Natural killer cell treated with Interleukin-12 subunit alpha and Interleukin-12 subunit beta and Interleukin-15 and Interleukin-18, amount 100 ng/mL, for 72 hours (primary cell): ENCODE measurements at regions not wholly inside any gene's neighbourhood (a gene's known extent, or its start where the extent isn't known, plus 50 kb on each side); places are given as distances from the start of the nearest gene placed in this dataset.
"Not testable (repeated sequence)": the region's sequence is repeated elsewhere in the genome, so short reads cannot be mapped to it uniquely, and the experiment has no call there.

Experiments used
- ATAC-seq, 2 donors: fragments of 150-1000 bp; cut with Tn5 transposase in 1 of 2; sonication (Bioruptor Pico), chemical (Tn5 transposase) in 1 of 2; 2 replicates each; pipeline ENCODE4 v1.10.0; 2021
- DNase-seq: peaks from one replicate; pipeline ENCODE4 v3.0.0; 2022; ENCODE audit warnings: low spot score
- H3K27ac Mint-ChIP-seq, 2 donors: 1 replicate in 1 of 2; 2 replicates in 1 of 2; pipeline ENCODE4 v1.8.0; 2022; ENCODE audit warnings: mixed read lengths in 2 of 2, mild to moderate bottlenecking in 1 of 2, moderate library complexity in 1 of 2
- H3K27me3 Mint-ChIP-seq, 2 donors: 1 replicate in 1 of 2; 2 replicates in 1 of 2; pipeline ENCODE4 v1.8.0; 2022; ENCODE audit warnings: mixed read lengths in 2 of 2
- H3K36me3 Mint-ChIP-seq: one replicate; pipeline ENCODE4 v1.8.0; 2022; ENCODE audit warnings: mixed read lengths
- H3K4me1 Mint-ChIP-seq, 2 donors: 1 replicate in 1 of 2; 2 replicates in 1 of 2; pipeline ENCODE4 v1.8.0; 2022; ENCODE audit warnings: low read depth in 2 of 2, mixed read lengths in 2 of 2, mild to moderate bottlenecking in 1 of 2
- H3K4me3 Mint-ChIP-seq: one replicate; pipeline ENCODE4 v1.8.0; 2022; ENCODE audit warnings: mixed read lengths
- H3K9me3 Mint-ChIP-seq: 2 replicates; pipeline ENCODE4 v1.8.0; 2022; ENCODE audit warnings: mixed read lengths

- peaks cover 3% of the 10 kb centered on the region for H3K9me3 Mint-ChIP-seq
Observed at GRCh38 chr6:9315966-9316650, 880.8 kb upstream of the SLC35B3 start.

DNA sequence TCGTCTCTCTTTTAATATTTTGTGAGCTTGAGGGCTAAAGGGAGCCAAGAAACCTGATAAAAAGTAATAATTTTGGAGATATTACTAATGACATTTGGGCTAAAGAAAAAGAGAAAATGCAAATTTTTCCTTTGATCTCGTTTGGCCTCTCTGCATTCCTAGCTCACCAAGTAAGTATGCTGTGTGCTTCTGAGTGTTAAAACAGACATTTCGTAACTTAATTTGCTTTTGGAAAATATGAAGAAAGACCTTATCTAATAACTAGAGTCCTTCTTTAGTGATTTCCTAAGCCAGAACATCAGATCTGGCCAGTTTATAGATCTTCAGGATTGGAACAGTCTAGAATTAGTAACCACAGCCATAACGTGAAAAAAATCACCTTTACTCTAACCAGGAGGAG lies 872.9 kb upstream of the SLC35B3 start:
- Mint-ChIP-seq H3K27ac (no peak overlapping the region), H3K9me3 (peaks cover 7% of the 10 kb centered on the region), H3K4me3 (no peak overlapping the region), H3K27me3 (no peaks in the 10 kb centered on the region), H3K36me3 (peaks cover 4% of the 10 kb centered on the region), H3K4me1 (no peaks in the 10 kb centered on the region)
- ATAC-seq (no peak), DNase-seq (no peak)

More at GRCh38 chr6:9315966-9316650, 880.8 kb upstream of the SLC35B3 start:
- Mint-ChIP-seq H3K4me1 (no peaks in the 10 kb centered on the region), H3K27ac (no peak overlapping the region), H3K27me3 (no peaks in the 10 kb centered on the region), H3K4me3 (no peak overlapping the region), H3K36me3 (no peaks in the 10 kb centered on the region)
- DNase-seq (no peak), ATAC-seq (no peak)

DNA sequence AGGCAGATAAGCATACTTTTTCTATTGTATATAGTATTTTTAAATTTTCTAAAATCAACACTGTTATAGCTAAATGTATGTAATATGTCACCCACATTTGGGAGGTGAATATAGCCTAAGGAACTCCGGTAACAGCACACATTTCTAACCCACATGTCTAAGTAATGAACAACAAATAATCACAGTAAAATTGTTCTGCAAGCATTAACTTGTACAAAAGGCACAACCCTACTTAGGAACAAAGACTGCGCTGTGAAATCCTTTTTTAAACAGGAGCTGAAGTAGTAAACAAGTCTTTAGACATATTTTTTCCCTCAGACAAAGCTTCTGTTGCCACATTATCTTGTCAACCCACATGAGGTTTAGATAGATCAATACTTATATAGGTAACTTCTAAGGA lies 872.4 kb upstream of the SLC35B3 start:
- no peaks in the 10 kb centered on the region for H3K4me1 Mint-ChIP-seq
- H3K27ac Mint-ChIP-seq: no peak overlapping the region
- no peak overlapping the region for H3K4me3 Mint-ChIP-seq
- H3K36me3 Mint-ChIP-seq: peaks cover 4% of the 10 kb centered on the region
- peaks cover 7% of the 10 kb centered on the region for H3K9me3 Mint-ChIP-seq
- ATAC-seq: no peak
- DNase-seq: no peak
- no peaks in the 10 kb centered on the region for H3K27me3 Mint-ChIP-seq

DNA sequence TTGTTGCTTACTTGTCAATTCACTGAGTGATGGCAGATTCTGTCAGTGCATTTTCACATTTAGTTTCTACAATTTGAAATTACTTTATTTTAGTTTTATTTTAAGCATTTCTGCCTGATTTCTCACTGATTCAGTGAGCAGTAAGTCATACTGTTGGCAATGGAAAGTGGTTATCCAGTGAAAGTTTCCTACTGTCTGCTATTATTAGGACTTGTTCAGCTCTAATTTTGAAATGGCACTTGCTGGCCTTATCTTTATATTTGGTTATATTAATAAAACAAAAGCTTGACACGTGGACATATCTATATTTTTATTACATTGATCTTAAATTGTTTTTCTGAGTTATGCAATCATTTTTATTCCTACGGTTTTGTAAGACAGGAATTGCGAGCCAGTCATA lies 871.8 kb upstream of the SLC35B3 start:
- Mint-ChIP-seq H3K36me3 (peaks cover 4% of the 10 kb centered on the region), H3K9me3 (peaks cover 7% of the 10 kb centered on the region), H3K27me3 (no peaks in the 10 kb centered on the region), H3K4me3 (no peak overlapping the region), H3K4me1 (no peaks in the 10 kb centered on the region), H3K27ac (no peak overlapping the region)
- ATAC-seq (no peak), DNase-seq (no peak)

DNA sequence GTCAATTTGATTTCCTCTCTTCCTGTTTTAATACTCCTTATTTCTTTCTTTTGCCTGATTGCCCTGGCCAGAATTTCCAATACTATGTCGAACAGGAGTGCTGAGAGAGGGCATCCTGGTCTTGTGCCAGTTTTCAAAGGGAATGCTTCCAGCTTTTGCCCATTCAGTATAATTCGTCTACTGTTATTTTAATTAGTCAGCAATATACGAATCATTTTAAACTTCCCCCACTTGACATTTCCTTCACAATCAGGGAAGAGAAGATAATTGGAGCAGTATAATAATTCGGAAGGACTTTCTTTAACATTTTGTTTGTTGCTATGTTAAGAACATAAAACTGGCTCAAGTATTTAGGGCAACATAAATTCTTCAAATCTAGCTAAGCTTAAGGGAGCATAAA lies 860.3 kb upstream of the SLC35B3 start:
- no peak for DNase-seq
- H3K4me3 Mint-ChIP-seq: no peak overlapping the region
- H3K36me3 Mint-ChIP-seq: peaks cover 5% of the 10 kb centered on the region
- ATAC-seq: no peak
- no peak overlapping the region for H3K27ac Mint-ChIP-seq
- no peaks in the 10 kb centered on the region for H3K27me3 Mint-ChIP-seq
- H3K4me1 Mint-ChIP-seq: no peaks in the 10 kb centered on the region
- peaks cover 26% of the 10 kb centered on the region for H3K9me3 Mint-ChIP-seq

GRCh38 chr6:9292975-9293374 lies 857.6 kb upstream of the SLC35B3 start:
- DNase-seq (no peak), ATAC-seq (no peak)
- Mint-ChIP-seq H3K4me1 (no peaks in the 10 kb centered on the region), H3K36me3 (peaks cover 5% of the 10 kb centered on the region), H3K27me3 (no peaks in the 10 kb centered on the region), H3K4me3 (no peak overlapping the region), H3K27ac (no peak overlapping the region), H3K9me3 (peaks cover 28% of the 10 kb centered on the region)

- not testable (repeated sequence) for H3K27me3 Mint-ChIP-seq, H3K27ac Mint-ChIP-seq, H3K4me3 Mint-ChIP-seq, H3K36me3 Mint-ChIP-seq, H3K4me1 Mint-ChIP-seq, DNase-seq, ATAC-seq
- H3K9me3 Mint-ChIP-seq: peaks cover 18% of the 10 kb centered on the region
Observed at GRCh38 chr6:9290342-9290741, 855.0 kb upstream of the SLC35B3 start.

DNA sequence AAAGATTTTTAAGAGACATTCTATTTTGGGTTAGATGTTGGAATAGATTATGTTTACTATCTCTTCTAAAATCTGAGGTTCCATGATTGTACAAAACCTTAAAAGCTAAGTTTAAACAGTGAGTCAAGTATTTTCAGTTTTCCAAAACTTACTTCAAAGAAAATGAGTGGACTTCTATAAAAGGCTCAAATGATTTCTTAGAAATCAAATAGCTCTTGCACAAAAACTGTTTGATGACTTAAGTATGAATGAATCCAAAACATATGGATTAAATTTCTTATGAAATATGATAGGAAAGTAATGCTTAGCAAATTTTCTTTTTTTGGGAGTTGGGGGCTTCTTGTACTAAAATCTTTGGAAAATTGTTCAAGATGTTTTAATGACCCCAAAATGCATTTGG lies 837.3 kb upstream of the SLC35B3 start:
- Mint-ChIP-seq H3K4me3 (no peak overlapping the region), H3K4me1 (no peaks in the 10 kb centered on the region), H3K27me3 (no peaks in the 10 kb centered on the region), H3K36me3 (peaks cover under 1% of the 10 kb centered on the region), H3K27ac (no peak overlapping the region), H3K9me3 (peaks cover 9% of the 10 kb centered on the region)
- no peak for ATAC-seq
- DNase-seq: no peak

DNA sequence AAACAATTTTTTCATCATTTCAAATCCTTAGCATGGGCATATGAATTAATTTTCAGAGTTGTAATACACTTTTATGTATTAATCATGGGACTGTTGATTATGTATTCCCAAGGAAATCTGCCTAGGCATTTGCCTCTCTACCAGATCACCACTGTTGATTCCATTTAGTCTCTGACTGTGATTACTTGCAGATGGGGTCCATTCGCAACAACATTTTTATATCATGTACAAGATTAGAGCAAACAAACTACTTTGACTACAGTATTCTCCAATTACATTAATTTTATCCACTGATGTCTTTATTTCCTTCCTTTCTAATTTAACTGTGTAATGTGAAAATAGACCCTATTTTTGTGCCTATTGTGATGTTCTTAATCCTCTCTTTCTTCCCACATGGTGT lies 831.4 kb upstream of the SLC35B3 start:
- ATAC-seq: no peak
- no peak for DNase-seq
- Mint-ChIP-seq H3K9me3 (peaks cover 2% of the 10 kb centered on the region), H3K36me3 (peaks cover 3% of the 10 kb centered on the region), H3K4me1 (no peaks in the 10 kb centered on the region), H3K27me3 (no peaks in the 10 kb centered on the region), H3K4me3 (no peak overlapping the region), H3K27ac (no peak overlapping the region)

GRCh38 chr6:9257215-9257614 lies 821.9 kb upstream of the SLC35B3 start:
- ATAC-seq (no peak), DNase-seq (no peak)
- Mint-ChIP-seq H3K27ac (no peak overlapping the region), H3K27me3 (no peaks in the 10 kb centered on the region), H3K36me3 (peaks cover 5% of the 10 kb centered on the region), H3K4me3 (no peak overlapping the region), H3K4me1 (no peaks in the 10 kb centered on the region), H3K9me3 (peaks cover 4% of the 10 kb centered on the region)

DNA sequence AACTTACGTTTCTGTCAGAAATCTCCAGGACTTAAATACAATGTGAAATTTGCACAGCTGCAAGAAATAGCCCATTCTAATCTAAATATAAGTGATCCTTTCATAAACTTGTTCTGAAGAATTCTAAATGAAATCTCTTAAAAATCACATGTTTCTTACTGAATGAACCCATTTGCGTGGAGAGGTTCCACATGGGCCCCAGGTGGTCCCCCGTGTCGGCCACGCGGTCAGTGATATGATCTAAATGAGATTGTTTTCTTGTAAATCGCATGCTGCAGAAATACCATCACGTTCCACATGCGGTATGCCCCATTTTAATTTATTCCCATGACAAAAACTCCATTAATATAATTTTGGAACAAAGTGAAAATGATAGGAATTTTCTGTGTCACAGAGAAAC lies 818.9 kb upstream of the SLC35B3 start:
- DNase-seq (no peak), ATAC-seq (no peak)
- Mint-ChIP-seq H3K36me3 (no peaks in the 10 kb centered on the region), H3K27me3 (no peaks in the 10 kb centered on the region), H3K27ac (no peak overlapping the region), H3K9me3 (peaks cover 4% of the 10 kb centered on the region), H3K4me3 (no peak overlapping the region), H3K4me1 (no peaks in the 10 kb centered on the region)

GRCh38 chr6:9252799-9253198 lies 817.5 kb upstream of the SLC35B3 start:
- Mint-ChIP-seq H3K36me3 (no peaks in the 10 kb centered on the region), H3K4me3 (no peak overlapping the region), H3K27me3 (no peaks in the 10 kb centered on the region), H3K4me1 (no peaks in the 10 kb centered on the region), H3K27ac (no peak overlapping the region), H3K9me3 (peaks cover 4% of the 10 kb centered on the region)
- no peak for DNase-seq
- ATAC-seq: no peak

- Mint-ChIP-seq H3K36me3 (no peaks in the 10 kb centered on the region), H3K27me3 (no peaks in the 10 kb centered on the region), H3K4me1 (no peaks in the 10 kb centered on the region), H3K27ac (no peak overlapping the region), H3K4me3 (no peak overlapping the region), H3K9me3 (peaks cover 4% of the 10 kb centered on the region)
- DNase-seq (no peak), ATAC-seq (no peak)
Observed at GRCh38 chr6:9250852-9251251, 815.5 kb upstream of the SLC35B3 start.

GRCh38 chr6:9248133-9248532 lies 812.8 kb upstream of the SLC35B3 start:
- Mint-ChIP-seq H3K36me3 (no peaks in the 10 kb centered on the region), H3K4me3 (no peak overlapping the region), H3K9me3 (peaks cover 6% of the 10 kb centered on the region), H3K4me1 (no peaks in the 10 kb centered on the region), H3K27ac (no peak overlapping the region), H3K27me3 (no peaks in the 10 kb centered on the region)
- DNase-seq (no peak), ATAC-seq (no peak)

GRCh38 chr6:9240861-9241260 lies 805.5 kb upstream of the SLC35B3 start:
- DNase-seq (no peak), ATAC-seq (no peak)
- Mint-ChIP-seq H3K4me3 (no peak overlapping the region), H3K36me3 (no peaks in the 10 kb centered on the region), H3K9me3 (peaks cover 15% of the 10 kb centered on the region), H3K27me3 (no peaks in the 10 kb centered on the region), H3K4me1 (no peaks in the 10 kb centered on the region), H3K27ac (no peak overlapping the region)
